DMS53 treated with DMSO at 0.1 percent for 48 hours (cell line): ENCODE measurements at regions not wholly inside any gene's neighbourhood (a gene's known extent, or its start where the extent isn't known, plus 50 kb on each side); places are given as distances from the start of the nearest gene placed in this dataset.
"Not testable (repeated sequence)": the region's sequence is repeated elsewhere in the genome, so short reads cannot be mapped to it uniquely, and the experiment has no call there.

Experiments used
- DNase-seq: peaks from one replicate; lab custom pipeline; 2025; ENCODE audit not compliant: unreplicated experiment; lab: John Stamatoyannopoulos, UW

GRCh38 chr7:153920897-153921296 lies 131.3 kb upstream of the DPP6 start:
- DNase-seq = no peak

DNA sequence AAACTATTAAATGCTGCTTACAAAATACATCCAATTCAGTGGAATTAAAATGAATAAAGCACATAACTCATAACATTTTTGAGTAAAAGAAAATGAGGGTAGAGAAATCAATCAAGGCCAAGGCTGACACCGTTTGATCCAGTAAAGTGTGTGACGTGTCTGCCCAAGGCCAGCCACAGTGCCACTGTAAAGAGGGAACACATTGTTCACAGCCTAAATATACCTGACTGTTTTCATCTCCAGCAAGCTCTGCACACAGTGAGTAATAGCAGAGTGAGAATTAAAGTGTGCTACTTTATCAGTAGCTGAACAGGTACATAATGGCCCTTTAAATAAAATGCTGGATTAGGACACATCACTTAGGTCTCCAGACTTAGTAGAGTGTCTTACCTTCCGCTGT lies 130.8 kb upstream of the DPP6 start:
- DNase-seq = no peak

DNA sequence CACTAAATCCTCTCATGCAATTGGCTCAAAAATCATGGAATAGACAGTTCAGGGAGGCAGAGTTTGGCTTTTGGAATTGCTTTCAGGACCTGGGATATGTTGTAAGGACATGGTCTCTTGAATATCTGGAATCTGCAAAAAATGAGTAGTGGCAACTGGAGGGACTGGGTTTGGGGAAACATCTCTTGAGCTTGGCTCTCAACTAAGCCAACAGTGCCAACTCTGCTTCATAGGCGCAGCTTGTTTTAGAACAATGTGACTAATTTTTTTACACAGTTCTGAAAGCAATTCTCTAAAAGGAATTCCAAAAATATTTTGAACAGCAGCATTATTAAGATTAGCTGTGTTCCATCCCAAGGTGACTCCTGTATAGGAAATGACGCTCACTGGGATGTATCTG lies 121.5 kb upstream of the DPP6 start:
- no peak for DNase-seq

DNA sequence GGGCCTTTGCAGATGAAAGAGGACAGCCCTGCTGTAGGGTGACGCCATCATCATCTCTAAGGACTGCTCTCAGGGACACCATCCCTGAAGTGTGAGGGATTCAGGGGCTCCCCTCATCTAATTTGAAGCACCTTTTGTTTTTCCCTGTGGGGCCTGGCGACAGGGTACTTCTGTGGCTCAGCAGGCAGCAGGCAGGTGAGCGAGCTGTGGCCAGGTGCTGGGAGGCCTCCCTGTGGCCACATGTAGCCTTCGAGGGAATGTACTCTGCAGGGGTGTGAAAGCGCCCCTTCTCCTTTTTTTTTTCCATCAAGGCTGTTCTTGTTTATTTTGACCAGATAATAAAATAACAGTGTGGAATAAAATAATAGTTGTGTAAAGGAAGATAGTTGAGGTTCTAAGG lies 118.2 kb upstream of the DPP6 start:
- DNase-seq = no peak

DNA sequence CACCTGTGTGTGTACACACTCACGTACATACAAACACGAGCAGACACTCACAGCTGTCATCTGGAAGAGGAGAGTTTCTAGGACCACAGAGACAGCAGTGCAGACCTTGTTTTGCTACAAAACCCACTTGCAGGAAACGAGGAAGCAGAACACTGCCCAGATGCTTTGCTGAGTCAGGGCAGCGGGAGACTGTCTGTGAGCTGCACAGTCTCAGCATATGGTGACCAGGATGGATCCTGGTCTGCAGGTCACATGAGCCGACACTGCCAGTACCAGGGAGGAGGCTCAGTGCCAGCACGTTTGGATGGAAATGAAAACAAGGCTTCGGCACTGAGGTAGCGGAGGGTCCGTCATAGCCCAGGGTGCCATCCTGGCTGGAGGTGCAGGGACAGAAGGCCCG lies 117.6 kb upstream of the DPP6 start:
- no peak for DNase-seq

DNA sequence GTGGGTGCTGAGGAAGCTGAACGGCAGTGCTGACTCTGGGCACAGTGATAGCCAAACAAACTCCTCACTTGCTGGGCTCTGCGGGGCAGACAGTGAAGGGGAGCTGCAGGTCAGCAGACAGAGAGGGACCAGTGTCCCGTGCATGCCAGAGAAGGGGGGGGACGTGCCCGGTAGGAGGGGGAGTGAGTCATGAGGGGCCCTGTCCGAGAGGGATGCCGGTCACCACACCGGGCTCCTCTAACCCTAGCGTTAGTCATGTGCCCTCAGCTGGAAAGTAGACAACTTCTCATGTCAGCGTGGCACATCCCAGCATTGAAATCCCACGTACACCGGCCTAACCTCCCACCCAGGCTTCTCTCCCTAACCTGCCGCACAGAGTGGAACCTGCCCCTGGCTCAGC lies 117.1 kb upstream of the DPP6 start:
- DNase-seq = no peak

- no peak for DNase-seq
Observed at GRCh38 chr7:153938451-153938850, 113.7 kb upstream of the DPP6 start.

DNA sequence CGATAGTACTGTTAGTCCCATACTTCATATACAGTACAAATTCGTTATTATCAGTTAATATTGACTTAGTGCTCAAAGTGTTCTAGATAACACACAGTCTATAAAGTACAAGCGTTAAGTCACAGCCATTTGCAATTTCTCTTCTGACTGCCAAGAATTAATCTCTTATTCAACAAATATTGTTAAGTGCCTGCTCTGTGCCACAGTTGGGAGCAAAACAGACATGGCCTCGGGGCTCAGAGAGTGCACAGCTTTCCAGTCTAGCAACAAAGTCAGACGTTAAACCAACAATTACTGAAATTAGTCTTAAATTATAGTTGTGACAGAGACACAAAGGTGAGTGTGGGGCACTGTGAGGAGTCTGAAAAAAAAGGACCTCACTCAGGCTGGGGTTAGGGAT lies 113.0 kb upstream of the DPP6 start:
- DNase-seq = no peak

DNA sequence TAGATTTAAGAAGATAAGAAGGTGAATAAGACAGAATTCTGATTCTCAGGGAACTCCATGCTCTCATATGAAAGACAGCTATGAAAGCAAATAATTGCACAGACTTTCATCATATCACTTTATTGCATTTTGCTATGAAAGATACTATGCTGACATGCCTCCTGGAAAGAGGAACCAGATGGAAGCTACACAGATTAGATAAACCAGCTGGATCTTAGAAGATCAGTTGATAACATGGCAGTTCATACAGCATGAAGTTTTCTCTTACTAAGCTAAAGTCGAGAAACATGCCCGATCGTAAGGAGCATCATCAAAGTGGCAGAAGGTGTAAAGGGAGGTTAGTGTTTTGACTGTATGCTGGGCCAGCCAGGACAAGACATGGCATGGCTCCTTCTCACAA lies 112.5 kb upstream of the DPP6 start:
- no peak for DNase-seq

DNA sequence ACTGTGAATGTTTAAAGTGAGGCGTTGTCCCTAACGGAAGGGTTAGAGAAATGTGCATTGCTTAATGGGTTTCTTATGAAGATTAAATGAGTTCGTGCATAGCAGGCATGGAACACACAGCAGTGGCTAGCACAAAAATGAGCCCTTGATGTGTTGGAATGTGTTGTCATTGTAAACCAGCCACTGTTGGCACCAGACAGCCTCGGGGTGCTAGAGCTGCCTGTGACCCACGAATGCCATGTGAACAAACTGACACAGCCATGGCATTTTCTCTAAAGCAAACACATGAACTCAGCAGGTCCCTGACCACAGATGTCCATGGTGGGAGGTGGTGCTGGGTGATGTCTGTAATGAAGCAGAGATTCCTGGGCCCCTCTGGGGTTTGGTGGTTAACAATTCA lies 111.1 kb upstream of the DPP6 start:
- DNase-seq = no peak

DNA sequence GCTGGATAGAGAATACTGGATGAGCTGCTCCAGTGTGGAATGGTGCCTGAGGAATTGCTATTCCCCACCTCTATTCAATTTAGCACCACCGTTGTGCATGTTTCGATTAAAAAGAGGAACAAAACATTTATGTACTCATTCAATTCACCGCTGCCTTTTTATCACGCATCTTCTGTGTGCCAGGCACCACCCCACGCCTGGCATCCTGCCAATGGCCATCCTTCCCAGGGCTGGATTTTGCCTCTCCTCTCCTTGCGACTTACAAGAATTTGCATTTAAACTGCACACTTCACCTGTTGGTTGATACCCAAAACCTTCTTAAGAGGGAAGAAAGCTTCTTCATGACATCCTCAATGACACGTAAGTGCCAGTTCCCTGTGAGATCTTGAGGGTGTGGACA lies 110.2 kb upstream of the DPP6 start:
- DNase-seq = no peak

GRCh38 chr7:153943457-153943856 lies 108.7 kb upstream of the DPP6 start:
- DNase-seq = no peak

DNA sequence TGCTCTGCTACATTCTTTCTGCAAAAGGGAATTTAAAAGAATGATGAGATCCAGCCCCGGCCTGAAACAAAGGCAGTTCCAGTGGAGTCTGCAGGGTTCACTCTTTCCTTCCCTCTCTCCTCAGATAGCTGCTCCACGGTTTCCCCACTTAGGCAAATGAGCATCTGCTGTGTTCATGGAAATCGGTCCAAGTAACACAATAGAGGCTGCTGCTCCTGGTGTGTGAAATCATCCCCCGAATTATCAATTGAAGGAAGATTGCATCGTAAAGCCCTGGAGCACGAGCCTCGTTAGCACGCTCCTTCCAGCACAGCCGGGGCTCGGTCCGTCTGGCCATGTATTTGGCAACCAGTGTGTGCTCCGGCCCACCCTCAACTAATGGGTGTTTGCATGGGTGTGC lies 108.3 kb upstream of the DPP6 start:
- DNase-seq = no peak

GRCh38 chr7:153948060-153948459 lies 104.1 kb upstream of the DPP6 start:
- DNase-seq = no peak

- DNase-seq = no peak
Observed at GRCh38 chr7:153951316-153951715, 100.9 kb upstream of the DPP6 start.

DNA sequence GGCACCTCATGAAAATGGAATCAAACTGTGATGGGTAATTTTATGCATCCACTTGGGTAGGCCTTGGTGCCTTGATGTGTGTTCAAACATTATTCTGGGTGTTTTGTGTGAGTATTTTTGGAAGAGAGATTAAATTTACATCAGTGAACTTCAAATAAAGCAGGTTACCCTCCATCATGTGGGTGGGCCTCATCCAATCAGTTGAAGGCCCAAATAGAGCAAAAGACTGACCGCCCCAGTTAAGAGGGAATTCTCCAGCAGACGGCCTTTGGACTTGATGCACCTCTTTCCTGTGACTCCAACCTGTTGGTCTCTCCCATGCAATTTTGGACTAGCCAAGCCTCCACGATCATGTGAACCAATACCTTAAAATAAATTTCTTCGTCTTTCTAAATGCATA lies 97.7 kb upstream of the DPP6 start:
- DNase-seq = no peak

DNA sequence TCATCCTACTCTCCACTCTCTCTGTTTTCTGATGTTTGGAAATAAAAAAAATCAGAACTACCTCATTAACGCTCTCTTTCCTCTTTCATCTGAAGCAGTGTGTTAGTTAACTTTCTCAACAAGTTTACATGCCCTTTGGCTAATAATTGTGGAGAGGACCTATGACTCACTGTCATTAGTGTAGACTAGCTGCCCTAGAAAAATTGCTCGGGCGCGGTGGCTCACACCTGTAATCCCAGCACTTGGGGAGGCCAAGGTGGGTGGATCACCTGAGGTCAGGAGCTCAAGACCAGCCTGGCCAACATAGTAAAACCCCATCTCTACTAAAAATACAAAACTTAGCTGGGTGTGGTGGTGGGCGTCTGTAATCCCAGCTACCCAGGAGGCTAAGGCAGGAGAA lies 94.5 kb upstream of the DPP6 start:
- DNase-seq = not testable (repeated sequence)

DNA sequence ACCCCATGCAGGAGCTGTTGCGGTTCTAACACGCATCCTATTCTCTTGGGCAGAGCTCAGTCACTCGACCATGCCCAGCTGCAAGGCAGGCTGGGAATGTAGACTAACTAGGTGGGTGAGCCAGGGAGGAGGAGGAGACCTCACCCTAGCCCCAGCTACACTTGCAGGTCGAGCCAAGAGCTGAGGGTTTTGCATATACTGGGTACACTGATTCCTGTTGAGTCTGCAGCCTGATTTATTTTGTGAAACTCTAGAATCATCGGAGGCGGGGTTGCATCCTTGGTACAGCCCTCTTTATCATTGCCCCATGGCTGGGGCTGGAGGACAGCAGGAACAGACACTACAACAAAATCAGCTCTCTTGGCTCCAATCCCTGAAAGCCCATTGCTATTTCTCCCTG lies 93.8 kb upstream of the DPP6 start:
- not testable (repeated sequence) for DNase-seq

- DNase-seq = not testable (repeated sequence)
Observed at GRCh38 chr7:153958789-153959188, 93.4 kb upstream of the DPP6 start.

DNA sequence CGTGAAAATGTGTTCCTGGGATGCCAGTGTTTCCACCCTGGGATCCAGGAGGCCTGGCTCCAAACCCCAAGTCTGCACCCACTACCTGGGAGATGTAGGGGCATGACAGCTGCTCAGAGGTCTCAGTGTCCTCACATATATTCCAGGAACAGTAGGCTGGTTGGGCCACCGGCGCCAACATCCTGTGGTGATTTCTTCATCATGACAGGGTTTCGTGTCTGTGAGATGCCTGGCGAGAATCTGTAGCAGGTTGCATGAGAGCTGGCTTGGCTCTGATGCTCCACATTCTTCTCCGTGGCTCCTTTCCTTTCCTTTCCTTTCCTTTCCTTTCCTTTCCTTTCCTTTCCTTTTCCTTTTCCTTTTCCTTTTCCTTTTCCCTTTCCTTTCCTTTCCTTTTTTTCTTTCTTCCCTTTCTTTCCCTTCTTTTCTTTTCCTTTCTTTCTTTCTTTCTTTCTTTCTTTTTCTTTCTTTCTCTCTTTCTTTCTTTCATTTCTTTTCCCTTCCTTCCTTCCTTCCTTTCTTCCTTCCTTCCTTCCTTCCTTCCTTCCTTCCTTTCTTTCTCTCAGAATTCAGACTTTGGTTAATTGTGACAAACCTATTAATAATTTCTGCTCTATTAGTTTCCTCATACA lies 87.6 kb upstream of the DPP6 start:
- DNase-seq = not testable (repeated sequence)

DNA sequence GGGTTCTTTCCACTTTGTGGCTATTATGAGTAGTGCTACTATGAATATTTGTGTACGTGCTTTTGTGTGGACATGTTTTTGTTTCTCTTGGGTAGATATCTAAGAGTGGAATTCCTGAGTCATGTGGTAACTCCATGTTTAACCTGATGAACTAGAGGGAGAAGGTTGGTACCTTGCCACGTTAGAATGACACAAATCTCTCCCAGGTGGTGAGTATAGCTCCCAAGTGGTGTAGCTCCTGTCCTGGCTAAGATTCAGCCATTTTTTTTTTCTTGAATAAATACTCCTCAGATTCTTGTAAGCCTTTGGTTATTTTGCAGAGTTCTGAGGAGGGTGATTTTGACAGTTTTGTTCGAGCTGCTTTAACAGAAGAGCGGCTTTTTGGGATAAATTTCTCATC lies 83.2 kb upstream of the DPP6 start:
- not testable (repeated sequence) for DNase-seq

DNA sequence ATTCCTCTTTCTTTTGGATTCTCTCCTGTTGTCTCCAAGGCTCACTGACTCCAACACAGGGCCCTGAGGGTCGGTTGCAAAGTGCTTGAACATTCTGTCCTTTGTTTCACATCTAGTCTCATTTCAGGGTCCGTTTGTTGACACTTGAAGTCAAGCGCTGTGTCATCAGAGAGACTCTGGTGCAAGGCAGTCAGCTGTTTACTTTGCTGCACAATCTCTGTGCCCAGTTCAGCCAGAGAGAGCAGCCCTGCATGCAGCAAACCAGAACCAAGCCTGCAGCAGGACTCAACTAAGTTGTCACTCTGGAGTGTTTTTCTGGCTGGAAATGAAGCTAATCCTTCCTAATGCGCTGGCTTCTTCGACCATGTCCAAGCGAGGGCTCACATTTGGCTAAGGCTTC lies 77.6 kb upstream of the DPP6 start:
- DNase-seq = not testable (repeated sequence)

- not testable (repeated sequence) for DNase-seq
Observed at GRCh38 chr7:153976745-153977144, 75.5 kb upstream of the DPP6 start.

GRCh38 chr7:153983186-153983585 lies 69.0 kb upstream of the DPP6 start:
- not testable (repeated sequence) for DNase-seq
